HG03175 (cell line): ENCODE measurements at regions not wholly inside any gene's neighbourhood (a gene's known extent, or its start where the extent isn't known, plus 50 kb on each side); places are given as distances from the start of the nearest gene placed in this dataset.

ENCODE experiments used
- ATAC-seq: cut with Tn5 transposase; IDR thresholded peaks from one replicate; pipeline ENCODE4 v1.9.1; 2021; ENCODE audit warnings: mild to moderate bottlenecking, moderate library complexity; ENCODE audit not compliant: unreplicated experiment

GRCh38 chr16:17828012-17828411 lies 357.3 kb upstream of the XYLT1 start:
- no peak for ATAC-seq

GRCh38 chr16:17827313-17827712 lies 356.6 kb upstream of the XYLT1 start:
- ATAC-seq: no peak

- ATAC-seq: no peak
These were observed 347.2 kb upstream of the XYLT1 start for GRCh38 chr16:17817943-17818342.

- ATAC-seq: no peak
These were observed 346.5 kb upstream of the XYLT1 start for GRCh38 chr16:17817260-17817659.

- ATAC-seq: no peak
These were observed 342.0 kb upstream of the XYLT1 start for GRCh38 chr16:17812771-17813170.

GRCh38 chr16:17804857-17805256 lies 334.1 kb upstream of the XYLT1 start:
- ATAC-seq: no peak

- no peak for ATAC-seq
These were observed 333.1 kb upstream of the XYLT1 start for GRCh38 chr16:17803625-17804410.

GRCh38 chr16:17802571-17802970 lies 331.8 kb upstream of the XYLT1 start:
- ATAC-seq: no peak

GRCh38 chr16:17801068-17801467 lies 330.3 kb upstream of the XYLT1 start:
- no peak for ATAC-seq

- no peak for ATAC-seq
These were observed 328.0 kb upstream of the XYLT1 start for GRCh38 chr16:17798716-17799115.

- ATAC-seq: no peak
These were observed 322.6 kb upstream of the XYLT1 start for GRCh38 chr16:17793354-17793753.

GRCh38 chr16:17784073-17784472 lies 313.3 kb upstream of the XYLT1 start:
- no peak for ATAC-seq

- ATAC-seq: no peak
These were observed 309.4 kb upstream of the XYLT1 start for GRCh38 chr16:17780181-17780580.

GRCh38 chr16:17777408-17777863 lies 306.7 kb upstream of the XYLT1 start:
- no peak for ATAC-seq

- no peak for ATAC-seq
These were observed 306.1 kb upstream of the XYLT1 start for GRCh38 chr16:17776888-17777287.

GRCh38 chr16:17776465-17776864 lies 305.7 kb upstream of the XYLT1 start:
- no peak for ATAC-seq

- no peak for ATAC-seq
These were observed 304.3 kb upstream of the XYLT1 start for GRCh38 chr16:17775061-17775460.

GRCh38 chr16:17773698-17774101 lies 302.9 kb upstream of the XYLT1 start:
- ATAC-seq: no peak

- no peak for ATAC-seq
These were observed 299.3 kb upstream of the XYLT1 start for GRCh38 chr16:17770104-17770503.

- ATAC-seq: no peak
These were observed 298.3 kb upstream of the XYLT1 start for GRCh38 chr16:17769065-17769464.

GRCh38 chr16:17768257-17768656 lies 297.5 kb upstream of the XYLT1 start:
- no peak for ATAC-seq

GRCh38 chr16:17766012-17766411 lies 295.3 kb upstream of the XYLT1 start:
- no peak for ATAC-seq
